HepG2 (cell line): ENCODE measurements at regions not wholly inside any gene's neighbourhood (a gene's known extent, or its start where the extent isn't known, plus 50 kb on each side); places are given as distances from the start of the nearest gene placed in this dataset.

Source experiments
- ATAC-seq: fragments of 200-7000 bp; cut with Tn5 transposase; 3 replicates; pipeline ENCODE4 v1.9.1; 2020; ENCODE audit warnings: mild to moderate bottlenecking, moderate library complexity
- BruUV-seq: library from RNA; stranded (reverse); fragments of 400-500 nt; replicated peaks from 2 replicates; lab custom pipeline; 2021; lab: Mats Ljungman, UMichigan
- CTCF ChIA-PET: fragments of 300-600 bp; formaldehyde crosslinking; extraction: SDS; loops from one replicate; lab custom pipeline; 2021; ENCODE audit warnings: low total read pairs, inconsistent platforms, low intra/inter-chr PET ratio; lab: Yijun Ruan, JAX
- POLR2A ChIA-PET: fragments of 350-600 bp; sonication (Branson Sonifier 250); formaldehyde crosslinking; loops from one replicate; lab custom pipeline; 2020; ENCODE audit warnings: antibody characterized with exemption, inconsistent platforms; lab: Yijun Ruan, JAX
- DNase-seq: peaks from one replicate; pipeline ENCODE4 v3.0.0-alpha.2; 2015; ENCODE audit warnings: low spot score
- FAIRE-seq: peaks from 3 replicates; lab custom pipeline; 2011; peaks lifted over from hg19 to GRCh38; lab: Jason Lieb, UNC
- H2AFZ ChIP-seq: one replicate; pipeline ENCODE4 v1.6.1; 2011; ENCODE audit warnings: low read length, inconsistent platforms
- H3K27ac ChIP-seq: fragments of 300-600 bp; 3 replicates; pipeline ENCODE4 v1.8.0; 2011; ENCODE audit warnings: mixed run types, mild to moderate bottlenecking, mixed read lengths, low read length, inconsistent platforms; ENCODE audit not compliant: insufficient read depth; ENCODE audit errors: extremely low read length
- H3K27me3 ChIP-seq, 2 experiments: fragments of 200-600 bp in 1 of 2; 2 replicates in 1 of 2; 3 replicates in 1 of 2; pipeline versions ENCODE4 v1.6.0 to v1.8.0; 2011; ENCODE audit warnings: low read length in 2 of 2, mild to moderate bottlenecking in 2 of 2, moderate library complexity in 2 of 2, inconsistent platforms in 1 of 2; ENCODE audit not compliant: insufficient read depth in 2 of 2, control insufficient read depth in 1 of 2
- H3K36me3 ChIP-seq, 2 experiments: fragments of 200-600 bp in 1 of 2; replicated peaks in 1 of 2; 2 replicates in 1 of 2; 3 replicates in 1 of 2; pipeline versions ENCODE4 v1.5.1 to v1.8.0; 2011; ENCODE audit warnings: low read length in 2 of 2, inconsistent platforms in 1 of 2; ENCODE audit not compliant: insufficient read depth in 2 of 2, control insufficient read depth in 1 of 2
- H3K4me1 ChIP-seq: 2 replicates; pipeline ENCODE4 v1.5.1; 2012; ENCODE audit warnings: low read length, inconsistent platforms; ENCODE audit not compliant: insufficient read depth
- H3K4me2 ChIP-seq: 2 replicates; pipeline ENCODE4 v1.6.0; 2011; ENCODE audit warnings: low read depth, low read length, inconsistent platforms
- H3K4me3 ChIP-seq, 3 experiments: fragments of 200-600 bp in 1 of 3; sonication (generic), shearing (Covaris generic) in 1 of 3; replicated peaks in 1 of 3; 2 replicates each; pipeline ENCODE4 v1.5.1; 2011 to 2016; ENCODE audit warnings: low read length in 3 of 3, inconsistent platforms in 2 of 3, low read depth in 2 of 3, mild to moderate bottlenecking in 2 of 3, control low read depth in 1 of 3, mixed read lengths in 1 of 3; ENCODE audit not compliant: insufficient read depth in 1 of 3
- H3K79me2 ChIP-seq: one replicate; pipeline ENCODE4 v1.6.1; 2011; ENCODE audit warnings: low read length, inconsistent platforms; ENCODE audit not compliant: insufficient read depth
- H3K9ac ChIP-seq: 2 replicates; pipeline ENCODE4 v1.6.0; 2011; ENCODE audit warnings: mild to moderate bottlenecking, low read depth, low read length, inconsistent platforms; ENCODE audit not compliant: insufficient read depth
- H3K9me3 ChIP-seq: 2 replicates; pipeline ENCODE4 v1.5.1; 2012; ENCODE audit warnings: mild to moderate bottlenecking, low read length
- H4K20me1 ChIP-seq: 2 replicates; pipeline ENCODE4 v1.6.0; 2011; ENCODE audit warnings: inconsistent platforms, mild to moderate bottlenecking, low read length, moderate library complexity; ENCODE audit not compliant: insufficient read depth
- ATF7 ChIP-seq, 2 experiments: fragments of 450-650 bp in 1 of 2; sonication (generic) in 1 of 2; formaldehyde crosslinking in 1 of 2; IDR thresholded peaks; 2 replicates each; pipeline versions ENCODE4 v1.4.0 to v1.6.1; 2016 to 2020; ENCODE audit warnings: antibody characterized with exemption in 1 of 2, mild to moderate bottlenecking in 1 of 2, missing genetic modification reagents in 1 of 2
- ELF3 ChIP-seq: IDR thresholded peaks from 2 replicates; pipeline ENCODE4 v1.6.1; 2016; ENCODE audit warnings: missing genetic modification reagents, missing compliant biosample characterization
- GABPB1 ChIP-seq: IDR thresholded peaks from 2 replicates; pipeline ENCODE4 v1.6.1; 2016; ENCODE audit warnings: mild to moderate bottlenecking, missing genetic modification reagents, moderate library complexity, missing compliant biosample characterization
- HHEX ChIP-seq: IDR thresholded peaks from 2 replicates; pipeline ENCODE4 v1.6.1; 2016; ENCODE audit warnings: control low read depth
- IRX3 ChIP-seq: sonication (generic); formaldehyde crosslinking; IDR thresholded peaks from 2 replicates; pipeline ENCODE4 v1.8.1; 2023; ENCODE audit warnings: mild to moderate bottlenecking, low read depth, missing genetic modification reagents, borderline replicate concordance
- MAFF ChIP-seq: IDR thresholded peaks from 2 replicates; pipeline ENCODE4 v1.6.1; 2011; ENCODE audit warnings: low read depth, low read length, improper control_type of control experiment
- MAFK ChIP-seq, 2 experiments: IDR thresholded peaks in 1 of 2; conservative IDR thresholded peaks in 1 of 2; 2 replicates each; pipeline ENCODE4 v1.6.1; 2011; ENCODE audit warnings: improper control_type of control experiment in 2 of 2, low read length in 2 of 2
- MXI1 ChIP-seq: IDR thresholded peaks from 3 replicates; pipeline ENCODE4 v1.6.1; 2012; ENCODE audit warnings: low read depth, low read length, inconsistent platforms, borderline replicate concordance
- NFKB2 ChIP-seq: sonication (generic); formaldehyde crosslinking; IDR thresholded peaks from 2 replicates; pipeline ENCODE4 v1.4.0; 2020; ENCODE audit warnings: missing genetic modification reagents, borderline replicate concordance
- WIZ ChIP-seq: sonication (generic); formaldehyde crosslinking; IDR thresholded peaks from 2 replicates; pipeline ENCODE4 v1.5.1; 2020; ENCODE audit warnings: mild to moderate bottlenecking, missing genetic modification reagents
- ZFX ChIP-seq: sonication (generic); formaldehyde crosslinking; IDR thresholded peaks from 2 replicates; pipeline ENCODE4 v1.4.0; 2020; ENCODE audit warnings: mild to moderate bottlenecking, low read depth, missing genetic modification reagents, moderate library complexity
- ZNF354B ChIP-seq: sonication (generic); formaldehyde crosslinking; IDR thresholded peaks from 2 replicates; pipeline ENCODE4 v1.8.0; 2022; ENCODE audit warnings: mild to moderate bottlenecking, missing genetic modification reagents
- WGBS: methylation state at CpG from one replicate; pipeline ENCODE4 v1.1.6; 2017; ENCODE audit warnings: low lambda C conversion rate; 5-methylcytosine and 5-hydroxymethylcytosine counted together
- in situ Hi-C: cut with HindIII; loops from 2 replicates; pipeline ENCODE4 v1.10.0; 2017; ENCODE audit warnings: low pct_unique_long_range_greater_than_20kb; ENCODE audit not compliant: extremely low pct_ligation_motif_present
- intact Hi-C: fragments of 100-400 bp; cut with micrococcal nuclease; formaldehyde crosslinking; loops from one replicate; pipeline ENCODE4 v1.10.0; 2022; ENCODE audit not compliant: unreplicated experiment
- TF ChIP-seq, protein P1 (sequence below): sonication (generic); formaldehyde crosslinking; IDR thresholded peaks from 2 replicates; pipeline ENCODE4 v1.4.0; 2020; ENCODE audit warnings: missing genetic modification reagents, mild to moderate bottlenecking, borderline replicate concordance

DNA sequence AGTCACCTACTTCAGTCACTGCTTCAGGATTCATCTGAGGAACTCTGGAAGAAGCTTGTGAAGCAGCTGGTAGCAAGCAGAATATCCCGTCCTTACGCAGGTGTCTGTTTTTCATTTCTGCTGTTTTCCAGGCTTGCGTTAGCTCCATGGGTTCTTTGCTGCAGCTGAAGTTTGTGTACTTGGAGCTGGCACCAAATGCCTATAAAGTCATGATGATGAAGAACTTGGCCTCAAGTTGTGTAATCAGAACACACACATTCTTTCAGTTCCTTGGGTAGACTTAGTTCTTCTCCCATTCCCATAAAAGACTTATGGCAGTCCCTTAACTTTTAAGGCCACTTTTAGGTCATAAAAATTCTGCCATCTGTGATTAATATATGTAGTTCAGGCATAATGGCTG is 116.7 kb downstream of the LRRC70 start (continued):
- TF ChIP-seq ZFX (no peak), MXI1 (no peak), WIZ (CRISPR knock-in tag) (no peak), IRX3 (no peak), GABPB1 (CRISPR knock-in tag) (no peak), HHEX (CRISPR knock-in tag) (no peak), ZNF354B (CRISPR knock-in tag) (no peak), ELF3 (no peak)
- TF ChIP-seq, protein P1, sequence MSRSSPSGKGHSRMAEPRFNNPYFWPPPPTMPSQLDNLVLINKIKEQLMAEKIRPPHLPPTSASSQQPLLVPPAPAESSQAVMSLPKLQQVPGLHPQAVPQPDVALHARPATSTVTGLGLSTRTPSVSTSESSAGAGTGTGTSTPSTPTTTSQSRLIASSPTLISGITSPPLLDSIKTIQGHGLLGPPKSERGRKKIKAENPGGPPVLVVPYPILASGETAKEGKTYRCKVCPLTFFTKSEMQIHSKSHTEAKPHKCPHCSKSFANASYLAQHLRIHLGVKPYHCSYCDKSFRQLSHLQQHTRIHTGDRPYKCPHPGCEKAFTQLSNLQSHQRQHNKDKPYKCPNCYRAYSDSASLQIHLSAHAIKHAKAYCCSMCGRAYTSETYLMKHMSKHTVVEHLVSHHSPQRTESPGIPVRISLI (CRISPR knock-in tag), result no peak

DNA sequence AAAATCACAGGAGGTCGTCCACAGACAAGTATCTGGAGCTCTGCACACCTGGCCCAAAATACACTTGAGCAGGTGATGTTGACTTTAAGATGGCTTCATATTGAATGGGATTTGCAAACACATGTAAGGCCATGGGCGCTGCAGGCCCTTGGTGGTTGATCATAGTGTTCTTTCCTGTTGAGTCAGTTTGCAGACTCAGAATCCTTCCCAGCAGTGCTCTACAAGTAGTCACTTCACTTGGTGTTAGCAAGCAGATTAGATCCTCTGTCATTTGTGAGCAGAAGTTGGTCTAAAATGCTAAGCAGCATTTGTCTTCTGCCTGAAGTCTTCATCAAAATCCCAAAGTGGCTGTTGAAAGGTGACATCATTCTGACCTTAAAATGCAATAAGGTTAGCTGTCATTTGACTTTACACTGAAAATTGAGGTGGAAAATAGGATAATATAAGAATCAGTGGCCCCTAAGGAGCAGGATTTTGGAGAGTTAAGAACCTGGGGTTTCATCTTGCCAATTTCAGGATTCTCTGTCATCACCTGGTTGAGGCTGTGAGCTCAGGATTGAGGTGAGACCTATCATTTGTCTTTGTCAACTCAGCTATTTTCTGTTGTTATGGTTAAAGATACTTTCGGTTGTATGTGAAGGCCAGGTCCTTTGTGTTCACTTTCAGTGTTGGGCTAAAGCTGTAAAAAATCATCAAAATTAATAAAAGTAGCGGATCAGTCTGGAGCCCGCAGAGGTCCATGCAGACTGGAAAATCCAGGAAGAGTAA is 114.5 kb downstream of the LRRC70 start:
- intact Hi-C loops, result no loop called here
- Histone ChIP-seq H2AFZ (no peak overlapping the region), H3K27me3 (no peaks in the 10 kb centered on the region), H3K4me1 (peaks cover 8% of the 10 kb centered on the region; the same call in 1 of the 2 replicates), H3K4me3 (no peak overlapping the region), H3K9ac (no peak overlapping the region), H3K4me2 (no peak overlapping the region)
- ChIA-PET POLR2A (no interaction called here), CTCF (no interaction called here)
- ATAC-seq (no peak), DNase-seq (no peak)
- BruUV-seq, result no TSS peak
- WGBS, result 29% methylated on average over 4 of the region's 5 CpGs
- in situ Hi-C loops, result no loop called here
- TF ChIP-seq NFKB2 (CRISPR knock-in tag), result no peak
- peak; percentile 71 to 79 for TF ChIP-seq MAFK (conservative IDR thresholded peaks at IDR 0.05 in 1 of 2, IDR thresholded peaks at IDR 0.05 in 1 of 2; ENCODE audit: low read length in 2 of 2)
- TF ChIP-seq MAFF, result peak; percentile 61
- TF ChIP-seq ATF7 (IDR thresholded peaks at IDR 0.05), result peak; percentile 49
- TF ChIP-seq ATF7 (CRISPR knock-in tag; IDR thresholded peaks at IDR 0.05), result no peak
- TF ChIP-seq, all 625 proteins: peak for 3
- H3K27ac ChIP-seq, result no peak overlapping the region
- no peaks in the 10 kb centered on the region for H3K36me3 ChIP-seq
- no peaks in the 10 kb centered on the region for H3K79me2 ChIP-seq
- H4K20me1 ChIP-seq, result no peaks in the 10 kb centered on the region
- no peak for FAIRE-seq
- no peaks in the 10 kb centered on the region for H3K9me3 ChIP-seq
